RWPE2 (cell line): ENCODE measurements at regions not wholly inside any gene's neighbourhood (a gene's known extent, or its start where the extent isn't known, plus 50 kb on each side); places are given as distances from the start of the nearest gene placed in this dataset.
A peak's percentile ranks its signal among the peaks of the same experiment; 100 is the strongest.

ENCODE experiments used
- ATAC-seq: fragments of 200-7000 bp; cut with Tn5 transposase; 3 replicates; pipeline ENCODE4 v1.9.1; 2021; ENCODE audit warnings: low read depth
- DNase-seq: peaks from one replicate; pipeline ENCODE4 v3.0.0-alpha.2; 2020; ENCODE audit warnings: low spot score
- H3K27ac ChIP-seq: fragments of 450-650 bp; 2 replicates; pipeline ENCODE4 v1.5.1; 2017; ENCODE audit warnings: mild to moderate bottlenecking; ENCODE audit not compliant: poor library complexity, severe bottlenecking
- H3K27me3 ChIP-seq: fragments of 250-450 bp; sonication (Bioruptor Pico); 2 replicates; pipeline ENCODE4 v1.5.1; 2021; ENCODE audit warnings: mild to moderate bottlenecking, moderate library complexity; ENCODE audit not compliant: insufficient read depth, poor library complexity, severe bottlenecking
- H3K36me3 ChIP-seq: fragments of 250-450 bp; sonication (Bioruptor Pico); 2 replicates; pipeline ENCODE4 v1.5.1; 2020; ENCODE audit warnings: low read depth, mild to moderate bottlenecking, moderate library complexity
- H3K4me1 ChIP-seq: fragments of 250-450 bp; sonication (Bioruptor Pico); 2 replicates; pipeline ENCODE4 v1.5.1; 2021; ENCODE audit warnings: mild to moderate bottlenecking, moderate library complexity; ENCODE audit not compliant: insufficient read depth, poor library complexity, severe bottlenecking
- H3K4me3 ChIP-seq: fragments of 250-450 bp; sonication (Bioruptor Pico); 2 replicates; pipeline ENCODE4 v1.5.1; 2021; ENCODE audit warnings: mild to moderate bottlenecking, moderate library complexity; ENCODE audit not compliant: severe bottlenecking
- H3K9me3 ChIP-seq: fragments of 250-450 bp; sonication (Bioruptor Pico); 2 replicates; pipeline ENCODE4 v1.5.1; 2021; ENCODE audit warnings: mild to moderate bottlenecking, moderate library complexity; ENCODE audit not compliant: severe bottlenecking
- CTCF ChIP-seq: fragments of 450-650 bp; IDR thresholded peaks from one replicate; pipeline ENCODE4 v1.5.1; 2017; ENCODE audit warnings: mild to moderate bottlenecking, moderate library complexity; ENCODE audit not compliant: poor library complexity, severe bottlenecking

DNA sequence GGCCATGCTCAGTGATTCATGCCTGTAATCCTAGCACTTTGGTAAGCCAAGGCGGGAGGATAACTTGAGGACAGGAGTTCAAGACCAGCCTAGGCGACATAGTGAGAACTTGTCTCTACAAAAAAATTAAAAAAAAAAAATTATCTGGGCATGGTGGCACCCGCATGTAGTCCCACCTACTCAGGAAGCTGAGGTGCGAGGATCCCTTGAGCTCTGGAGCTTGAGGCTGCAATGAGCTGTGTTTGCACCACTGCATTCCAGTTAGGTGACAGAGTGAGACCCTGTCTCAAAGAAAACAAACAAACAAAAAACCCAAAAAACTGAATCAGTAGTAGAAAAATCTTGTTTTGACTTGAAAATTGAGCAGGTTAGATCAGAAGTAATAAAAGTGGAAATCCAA is 67.1 kb upstream of the IPO9 start:
- no peak overlapping the region for H3K4me3 ChIP-seq
- no peaks in the 10 kb centered on the region for H3K27me3 ChIP-seq
- H3K9me3 ChIP-seq, result no peaks in the 10 kb centered on the region
- no peak for ATAC-seq
- no peak for DNase-seq
- peaks cover 36% of the 10 kb centered on the region for H3K4me1 ChIP-seq
- no peak for TF ChIP-seq CTCF
- peaks cover 27% of the 10 kb centered on the region for H3K36me3 ChIP-seq
- peak overlapping the region; percentile 99 for H3K27ac ChIP-seq

DNA sequence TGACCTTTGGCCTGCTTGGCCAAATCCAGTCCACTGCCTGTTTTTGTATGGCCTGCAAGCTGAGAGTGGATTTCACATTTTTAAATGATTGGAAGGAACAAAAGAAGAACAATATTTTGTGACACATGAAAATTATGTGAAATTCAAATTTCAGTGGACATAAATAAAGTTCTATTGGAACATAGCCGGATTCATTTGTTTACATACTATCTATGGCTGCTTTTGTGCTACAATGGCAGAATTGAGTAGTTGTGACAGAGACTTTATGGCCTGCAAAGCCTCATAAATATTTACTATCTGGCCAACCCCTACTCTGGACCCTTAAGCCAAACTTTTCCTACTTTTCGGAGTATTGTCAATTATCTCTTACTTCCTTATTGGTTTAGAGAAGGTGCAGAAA is 66.6 kb upstream of the IPO9 start:
- Histone ChIP-seq H3K36me3 (peaks cover 30% of the 10 kb centered on the region), H3K27ac (peak overlapping the region; percentile 99), H3K9me3 (no peaks in the 10 kb centered on the region), H3K4me1 (peaks cover 33% of the 10 kb centered on the region), H3K4me3 (no peak overlapping the region), H3K27me3 (no peaks in the 10 kb centered on the region)
- DNase-seq, result no peak
- no peak for TF ChIP-seq CTCF
- no peak for ATAC-seq

DNA sequence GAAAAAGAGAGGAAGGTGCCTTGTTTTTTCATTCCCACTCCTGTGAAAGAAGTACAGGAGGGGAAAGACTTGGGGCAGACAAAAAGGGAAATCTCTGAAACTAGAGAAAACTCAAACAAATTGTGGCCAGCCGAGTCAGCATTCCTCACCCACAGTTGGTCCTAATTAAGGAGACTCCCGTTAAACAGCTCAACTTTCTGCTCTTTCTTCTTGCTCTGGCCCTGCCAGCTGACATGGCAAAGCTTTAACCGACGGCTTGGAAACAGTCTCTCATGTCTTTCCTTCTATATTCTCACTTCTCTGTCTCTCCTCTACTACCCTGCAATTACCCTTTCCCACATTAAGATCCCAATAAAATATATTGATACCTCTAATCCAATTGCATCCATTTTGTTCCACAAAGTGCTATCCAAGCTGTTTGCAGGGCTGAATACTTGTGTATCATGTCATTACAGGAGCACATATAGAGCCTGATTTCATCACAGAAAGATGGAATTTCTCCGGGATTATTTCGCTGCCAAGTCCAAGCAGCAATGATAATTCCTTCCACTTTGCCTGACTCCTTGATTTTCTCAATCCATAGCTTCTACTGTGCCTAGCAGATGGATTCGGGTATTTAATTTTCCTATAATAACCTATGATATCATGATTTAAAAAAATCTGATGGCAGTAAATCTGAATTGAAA is 65.4 kb upstream of the IPO9 start:
- H3K27ac ChIP-seq, result peak overlapping the region; percentile 55
- TF ChIP-seq CTCF, result no peak
- no peaks in the 10 kb centered on the region for H3K27me3 ChIP-seq
- H3K36me3 ChIP-seq, result peaks cover 32% of the 10 kb centered on the region
- DNase-seq, result no peak
- peaks cover 33% of the 10 kb centered on the region for H3K4me1 ChIP-seq
- H3K9me3 ChIP-seq, result no peaks in the 10 kb centered on the region
- no peak for ATAC-seq
- no peak overlapping the region for H3K4me3 ChIP-seq

DNA sequence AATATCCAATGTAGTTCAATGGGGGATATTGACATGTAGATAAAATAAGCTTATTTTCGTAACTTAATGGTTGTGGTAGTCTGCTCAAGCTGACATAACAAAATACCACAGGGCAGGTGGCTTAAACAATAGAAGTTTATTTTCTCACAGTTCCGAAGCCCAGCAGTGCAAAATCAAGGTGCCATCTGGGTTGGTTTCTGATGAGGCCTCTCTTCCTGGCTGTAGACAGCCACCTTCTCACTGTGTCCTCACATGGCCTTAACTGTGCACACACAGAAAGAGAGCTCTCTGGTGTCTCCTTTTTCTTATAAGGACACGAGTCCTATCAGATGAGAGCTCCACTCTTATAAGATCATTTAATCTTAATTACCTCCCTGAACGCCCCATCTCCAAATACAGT is 64.8 kb upstream of the IPO9 start:
- no peak for ATAC-seq
- DNase-seq, result no peak
- H3K27ac ChIP-seq, result peak overlapping the region; percentile 55
- H3K27me3 ChIP-seq, result no peaks in the 10 kb centered on the region
- H3K4me1 ChIP-seq, result peaks cover 33% of the 10 kb centered on the region
- H3K9me3 ChIP-seq, result no peaks in the 10 kb centered on the region
- no peak for TF ChIP-seq CTCF
- peaks cover 28% of the 10 kb centered on the region; the same call in 1 of the 2 replicates for H3K36me3 ChIP-seq
- H3K4me3 ChIP-seq, result no peak overlapping the region

GRCh38 chr1:201764579-201764978 is 64.4 kb upstream of the IPO9 start:
- peaks cover 28% of the 10 kb centered on the region; the same call in 1 of the 2 replicates for H3K36me3 ChIP-seq
- TF ChIP-seq CTCF, result no peak
- no peaks in the 10 kb centered on the region for H3K9me3 ChIP-seq
- ATAC-seq (no peak), DNase-seq (no peak)
- peak overlapping the region; percentile 55 for H3K27ac ChIP-seq
- H3K27me3 ChIP-seq, result no peaks in the 10 kb centered on the region
- H3K4me3 ChIP-seq, result no peak overlapping the region
- H3K4me1 ChIP-seq, result peaks cover 33% of the 10 kb centered on the region
